HG03378 (cell line): ENCODE measurements at regions not wholly inside any gene's neighbourhood (a gene's known extent, or its start where the extent isn't known, plus 50 kb on each side); places are given as distances from the start of the nearest gene placed in this dataset.
"Not testable (repeated sequence)": the region's sequence is repeated elsewhere in the genome, so short reads cannot be mapped to it uniquely, and the experiment has no call there.

Experiments
- ATAC-seq: cut with Tn5 transposase; IDR thresholded peaks from one replicate; pipeline ENCODE4 v1.9.1; 2021; ENCODE audit warnings: mild to moderate bottlenecking, moderate library complexity; ENCODE audit not compliant: unreplicated experiment

- no peak for ATAC-seq
Measured at GRCh38 chr4:125573786-125574185, 259.0 kb downstream of the FAT4 start.

DNA sequence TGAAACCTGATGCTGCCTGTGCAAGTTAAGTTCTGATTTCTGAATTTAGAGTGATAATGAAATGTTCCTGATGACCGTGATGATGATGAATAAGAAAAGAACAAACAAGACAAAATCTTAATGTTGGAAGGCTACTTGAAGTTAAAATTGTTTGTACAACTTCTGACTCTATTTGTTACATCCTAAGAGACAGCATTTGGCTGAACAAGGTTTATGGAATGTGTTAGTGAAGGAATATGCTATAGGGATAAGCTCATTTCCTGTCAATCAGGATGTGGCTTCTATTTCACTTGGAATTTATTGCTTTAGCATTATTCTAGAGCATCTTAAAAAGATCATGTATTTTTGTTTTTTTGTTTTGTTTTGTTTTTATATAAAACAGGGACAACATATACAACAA lies 267.5 kb downstream of the FAT4 start:
- no peak for ATAC-seq

DNA sequence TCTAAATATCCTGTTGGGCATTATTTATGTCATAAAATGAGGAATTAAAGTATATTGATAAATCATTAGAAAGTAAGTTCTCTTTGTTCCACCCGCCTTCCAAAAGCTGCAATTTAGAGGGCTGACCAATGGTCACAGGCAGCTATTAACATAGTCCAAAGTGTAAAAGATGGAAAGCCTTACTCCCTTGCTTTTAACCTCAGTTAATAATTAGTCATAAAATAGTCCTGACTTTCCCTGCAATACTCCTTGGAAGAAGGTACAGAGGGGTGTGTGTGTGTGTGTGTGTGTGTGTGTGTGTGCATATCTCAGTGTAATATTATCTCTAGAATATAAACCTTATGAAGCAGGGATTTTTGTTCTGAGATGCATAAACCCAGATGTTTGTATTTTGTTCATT lies 275.4 kb downstream of the FAT4 start:
- ATAC-seq = no peak

- ATAC-seq = no peak
Measured at GRCh38 chr4:125591290-125591689, 276.5 kb downstream of the FAT4 start.

DNA sequence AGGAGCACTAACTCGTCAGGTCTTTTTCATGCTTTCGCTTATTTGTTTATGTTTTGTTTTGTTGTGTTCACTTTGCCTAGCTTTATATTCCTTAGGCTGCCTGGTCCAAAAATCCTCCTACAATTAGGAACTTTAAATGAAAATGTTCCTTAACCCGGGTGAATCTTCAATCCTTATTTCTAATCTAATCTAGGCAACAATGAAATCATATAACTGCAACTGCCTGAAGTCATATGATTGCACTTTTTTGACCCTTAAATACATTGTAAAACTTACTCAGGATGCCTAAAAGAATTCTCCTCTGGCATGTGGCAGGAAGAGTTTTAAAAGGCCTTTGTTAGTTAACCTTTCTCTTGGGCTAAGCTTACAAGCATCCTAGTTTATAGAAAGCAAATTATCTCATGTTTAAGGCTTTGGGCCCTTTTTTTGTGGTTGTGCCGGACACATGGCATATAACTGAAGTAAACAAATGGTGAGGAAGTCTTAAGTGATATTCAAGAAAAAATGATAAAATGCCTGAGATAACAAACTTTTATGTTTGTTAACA lies 279.4 kb downstream of the FAT4 start:
- ATAC-seq = no peak

DNA sequence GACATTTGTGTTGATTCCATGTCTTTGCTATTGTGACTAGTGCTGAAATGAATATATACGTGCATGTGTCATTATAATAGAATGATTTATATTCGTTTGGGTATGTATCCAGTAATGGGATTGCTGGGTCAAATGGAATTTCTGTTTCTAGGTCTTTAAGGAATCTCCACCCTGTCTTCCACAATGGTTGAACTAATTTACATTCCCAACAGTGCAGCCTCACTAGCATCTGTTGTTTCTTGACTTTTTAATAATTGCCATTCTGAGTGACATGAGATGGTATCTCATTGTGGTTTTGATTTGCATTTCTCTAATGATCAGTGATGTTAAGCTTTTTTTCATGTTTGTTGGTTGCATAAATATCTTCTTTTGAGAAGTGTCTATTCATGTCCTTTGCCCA lies 291.2 kb downstream of the FAT4 start:
- ATAC-seq = not testable (repeated sequence)

DNA sequence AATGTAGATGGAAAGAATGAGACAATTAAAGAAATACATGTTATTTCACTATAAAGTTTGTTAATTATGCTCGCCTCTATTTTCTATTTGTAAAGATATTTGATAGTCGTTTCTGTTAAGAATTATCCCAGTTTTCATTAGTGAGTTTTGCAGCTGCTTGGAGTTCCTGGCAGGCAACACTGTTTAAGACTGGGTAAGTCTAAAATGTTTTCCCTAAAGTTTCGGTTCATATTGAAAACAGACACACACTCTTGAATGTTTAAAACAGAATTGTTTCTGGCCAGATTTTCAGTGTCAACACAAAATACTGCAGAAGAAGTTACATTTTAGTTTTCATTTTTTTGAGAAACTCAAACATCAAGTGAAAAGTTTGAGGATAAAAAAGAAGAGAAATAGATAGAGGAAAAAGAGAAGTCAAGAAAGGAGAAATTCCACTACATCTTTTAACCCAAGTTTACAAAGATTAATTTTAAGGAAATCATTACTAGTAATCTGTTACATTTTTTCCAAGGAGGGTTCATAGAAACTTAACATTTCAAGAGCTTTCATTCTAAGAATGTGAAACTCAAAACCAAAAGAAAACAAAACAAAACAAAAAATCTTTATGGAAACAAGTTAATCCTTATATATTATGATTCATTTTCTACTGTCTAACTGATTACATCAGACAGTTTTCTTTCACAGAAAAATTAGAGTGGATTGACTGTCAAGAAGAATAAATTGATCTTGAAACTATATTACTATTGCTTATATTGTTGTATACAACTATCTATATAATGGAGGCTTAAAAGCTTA lies 305.5 kb downstream of the FAT4 start:
- no peak for ATAC-seq

- ATAC-seq = no peak
Measured at GRCh38 chr4:125624951-125625350, 310.2 kb downstream of the FAT4 start.

DNA sequence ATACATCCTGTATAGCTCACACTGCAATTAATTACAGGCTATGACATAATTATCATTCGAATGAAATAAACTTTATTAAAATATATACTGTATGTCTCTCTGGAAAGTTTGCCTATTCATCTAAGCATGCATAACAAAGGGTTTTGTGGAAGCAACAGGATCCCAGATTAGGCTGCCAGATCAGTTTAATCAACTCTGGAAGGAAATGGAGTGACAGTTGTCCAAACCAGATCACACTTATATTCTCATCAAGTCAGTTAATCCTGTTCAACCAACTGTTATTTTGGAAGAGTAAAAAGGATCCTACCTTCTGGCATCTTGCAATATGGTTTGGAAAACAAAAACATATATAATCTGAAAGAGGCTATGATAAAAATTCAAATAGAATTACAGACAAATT lies 312.2 kb downstream of the FAT4 start:
- ATAC-seq = no peak

DNA sequence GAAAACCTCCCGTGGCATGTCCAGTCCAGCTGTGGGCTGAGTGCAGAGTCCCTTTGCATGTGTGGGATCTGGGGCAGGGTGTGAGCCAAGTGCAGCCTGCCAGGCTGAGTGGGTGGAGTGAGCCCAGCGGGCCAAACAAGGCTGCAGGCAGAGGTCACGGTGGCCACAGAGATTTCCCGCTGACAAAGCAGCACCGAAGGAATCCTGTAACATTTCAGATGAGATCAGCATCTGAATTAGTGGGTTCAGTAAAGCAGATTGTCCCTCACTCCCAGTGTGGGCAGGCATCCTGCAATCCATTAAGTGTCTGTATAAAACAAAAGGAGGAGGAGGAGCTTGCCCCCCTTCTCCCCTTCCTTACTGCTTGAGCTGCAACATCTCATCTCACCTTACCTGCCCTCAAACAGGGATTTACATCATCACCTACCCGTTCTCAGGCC lies 324.4 kb downstream of the FAT4 start:
- no peak for ATAC-seq

DNA sequence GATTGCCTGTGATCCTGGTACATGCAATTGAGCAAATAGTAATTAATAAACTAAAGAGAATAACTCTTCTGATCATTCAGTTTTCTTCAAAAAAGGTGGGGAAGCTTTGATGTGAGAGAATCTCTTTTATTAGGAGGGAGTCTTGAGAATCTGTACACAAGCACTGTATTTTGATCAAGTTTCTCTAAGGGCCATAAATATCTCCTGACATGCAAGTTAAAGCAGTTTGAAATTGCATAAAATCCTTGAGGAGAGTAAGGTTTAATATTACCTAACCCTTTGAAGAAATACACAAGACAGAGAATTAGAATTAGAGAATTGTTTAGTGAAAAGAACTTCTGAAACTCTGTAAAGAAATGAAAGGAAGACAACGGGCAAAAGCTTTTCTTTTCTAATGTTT lies 326.9 kb downstream of the FAT4 start:
- ATAC-seq = no peak

DNA sequence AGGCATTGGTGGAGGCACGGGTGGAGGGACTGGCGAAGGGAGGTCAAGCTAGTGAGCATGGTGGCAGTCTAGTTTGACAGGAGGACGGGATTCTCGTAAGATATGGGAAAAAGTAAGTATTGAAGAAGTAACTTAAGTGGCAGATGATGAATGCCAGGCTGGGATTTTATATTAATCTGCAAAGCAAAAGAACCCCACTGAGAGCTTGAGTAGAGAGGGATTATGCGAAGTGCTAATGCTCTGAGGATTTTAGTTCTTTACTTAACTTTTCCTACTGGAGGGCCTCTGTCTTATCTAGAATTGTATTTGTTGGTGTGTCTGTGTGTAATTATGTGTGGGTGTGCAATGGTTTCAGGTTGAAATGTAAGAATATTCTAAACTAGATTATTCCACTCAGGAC lies 327.9 kb downstream of the FAT4 start:
- no peak for ATAC-seq

DNA sequence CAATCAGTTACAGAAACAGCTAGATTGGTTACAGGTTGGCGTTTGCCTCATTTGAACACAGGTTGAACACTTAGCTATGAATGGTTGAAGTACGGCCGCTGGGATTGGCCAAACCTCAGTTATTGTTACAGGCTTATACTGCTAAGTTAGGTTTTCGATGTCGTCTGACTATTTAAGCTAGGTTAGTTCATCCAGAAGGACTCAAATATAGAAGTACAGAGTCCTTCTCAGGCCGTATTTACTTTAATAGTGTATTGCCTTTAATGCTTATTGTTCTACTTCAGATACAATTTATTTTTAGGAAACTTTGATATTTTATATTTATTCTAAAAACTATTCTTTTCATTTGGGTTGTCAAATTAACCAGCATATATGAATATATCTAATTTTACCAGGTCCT lies 334.7 kb downstream of the FAT4 start:
- no peak for ATAC-seq

DNA sequence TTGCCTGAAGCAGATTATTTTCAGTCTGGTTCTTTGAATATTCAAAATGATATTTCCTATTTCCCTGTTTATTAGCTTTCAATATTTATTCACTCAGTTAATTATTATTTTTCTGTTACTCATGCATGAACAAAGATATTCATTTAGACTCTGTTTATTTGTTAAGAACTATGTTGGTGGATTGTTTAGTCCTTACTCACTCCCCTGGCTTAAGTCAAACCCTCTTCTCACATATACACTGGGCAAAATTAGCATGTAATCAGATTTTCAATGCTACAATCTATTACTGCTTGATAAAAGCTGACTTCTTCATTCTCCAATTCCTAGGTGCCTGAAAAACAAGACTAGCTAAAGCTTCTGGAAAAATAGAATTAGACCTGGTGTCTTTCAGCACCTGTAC lies 335.8 kb downstream of the FAT4 start:
- no peak for ATAC-seq

DNA sequence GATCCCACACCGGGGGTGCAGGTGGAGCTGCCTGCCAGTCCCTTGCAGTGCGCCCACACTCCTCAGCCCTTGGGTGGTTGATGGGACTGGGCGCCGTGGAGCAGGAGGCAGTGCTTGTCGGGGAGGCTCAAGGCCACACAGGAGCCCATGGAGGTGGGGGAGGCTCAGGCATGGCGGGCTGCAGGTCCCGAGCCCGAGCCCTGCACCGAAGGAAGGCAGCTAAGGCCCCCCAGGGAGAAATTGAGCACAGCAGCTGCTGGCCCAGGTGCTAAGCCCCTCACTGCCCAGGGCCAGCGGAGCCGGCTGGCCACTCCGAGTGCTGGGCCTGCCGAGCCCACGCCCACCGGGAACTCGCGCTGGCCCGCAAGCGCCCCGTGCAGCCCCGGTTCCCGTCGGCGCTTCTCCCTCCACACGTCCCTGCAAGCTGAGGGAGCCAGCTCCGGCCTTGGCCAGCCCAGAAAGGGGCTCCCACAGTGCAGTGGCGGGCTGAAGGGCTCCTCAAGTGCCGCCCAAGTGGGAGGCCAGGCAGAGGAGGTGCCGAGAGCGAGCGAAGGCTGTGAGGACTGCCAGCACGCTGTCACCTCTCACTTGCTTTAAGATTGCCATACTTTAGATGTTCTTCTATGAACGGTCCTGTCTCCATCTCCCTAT lies 337.1 kb downstream of the FAT4 start:
- not testable (repeated sequence) for ATAC-seq

GRCh38 chr4:125658773-125659172 lies 344.0 kb downstream of the FAT4 start:
- ATAC-seq = no peak

GRCh38 chr4:125663896-125664767 lies 349.4 kb downstream of the FAT4 start:
- no peak for ATAC-seq

- ATAC-seq = no peak
Measured at GRCh38 chr4:125666635-125667034, 351.9 kb downstream of the FAT4 start.

DNA sequence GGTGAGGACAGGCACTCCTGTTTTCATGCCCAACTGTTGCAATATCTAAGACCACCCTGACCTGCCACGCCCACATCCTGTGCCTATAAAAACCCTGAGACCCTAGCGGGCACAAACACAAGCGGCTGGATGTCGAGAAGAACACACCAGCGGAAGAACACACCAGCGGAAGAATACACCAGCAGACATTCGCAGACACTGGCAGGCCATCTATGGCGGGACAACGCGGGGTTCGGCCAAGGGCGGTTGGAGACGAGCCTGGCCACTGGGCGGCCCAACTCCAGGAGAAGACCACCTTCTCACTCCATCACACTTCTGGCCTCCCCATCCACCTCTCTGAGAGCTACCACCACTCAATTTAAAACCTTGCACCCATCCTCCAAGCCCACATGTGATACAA lies 361.4 kb downstream of the FAT4 start:
- ATAC-seq = no peak

DNA sequence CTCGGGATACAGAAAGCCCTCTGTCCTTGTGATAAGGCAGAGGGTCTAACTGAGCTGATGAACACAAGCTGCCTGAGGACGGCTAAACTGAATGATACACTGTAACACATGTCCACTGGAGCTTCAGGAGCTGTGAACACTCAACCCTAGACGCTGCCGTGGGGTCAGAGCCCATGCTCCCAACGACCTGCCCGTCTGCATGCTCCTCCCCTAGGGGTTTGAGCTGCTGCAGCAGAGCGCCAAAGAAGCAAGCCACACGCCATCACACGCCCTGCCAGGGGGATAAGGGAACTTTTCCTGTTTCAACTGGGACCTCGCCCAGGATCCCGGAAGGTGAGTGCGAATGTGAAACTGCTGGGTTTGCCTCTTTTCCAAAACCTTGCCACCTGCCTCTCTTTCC lies 361.8 kb downstream of the FAT4 start:
- ATAC-seq = no peak

DNA sequence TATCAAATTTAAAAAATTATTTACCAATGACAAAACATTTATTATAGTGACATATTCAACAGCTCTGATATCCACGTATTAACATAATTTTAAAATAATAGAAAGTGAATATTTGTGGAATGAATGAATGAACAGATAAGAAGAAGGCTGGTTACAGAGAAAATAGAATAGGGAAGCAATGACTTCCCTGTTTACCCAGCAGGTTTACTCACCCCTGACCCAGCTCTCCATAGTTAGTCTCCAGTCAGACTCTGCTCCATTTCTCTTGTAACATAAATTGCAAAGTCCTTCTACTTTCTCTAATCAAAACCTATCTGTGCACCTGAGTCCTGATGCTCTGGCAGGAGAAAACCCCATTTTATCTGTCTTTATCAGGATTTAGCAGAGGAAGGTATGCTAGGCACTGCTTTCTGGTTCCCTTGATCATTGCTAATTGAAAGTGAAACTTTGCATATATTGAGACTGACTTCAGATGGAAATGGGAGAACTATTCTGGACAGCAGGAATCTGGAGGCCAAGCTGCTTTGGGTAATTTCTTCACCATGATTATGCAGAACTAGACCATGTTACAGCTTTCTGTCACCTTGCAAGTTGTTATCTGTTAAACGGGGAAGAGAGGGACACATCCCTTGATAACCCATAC lies 363.0 kb downstream of the FAT4 start:
- ATAC-seq = no peak
